ENCODE measurements at regions not wholly inside any gene's neighbourhood (a gene's known extent, or its start where the extent isn't known, plus 50 kb on each side); places are given as distances from the start of the nearest gene placed in this dataset.

GRCh38 chr14:82725213-82725612 lies 1191.6 kb upstream of the SEL1L start:
- TF ChIP-seq CTCF (IDR thresholded peaks at IDR 0.05): no peak
- no peak for TF ChIP-seq MAX (IDR thresholded peaks at IDR 0.05)
- no peak for TF ChIP-seq EHMT2 (IDR thresholded peaks at IDR 0.05; ENCODE audit: low read depth)
- TF ChIP-seq HEYL (CRISPR knock-in tag; IDR thresholded peaks at IDR 0.05): no peak
- no peak for TF ChIP-seq RCOR1 (IDR thresholded peaks at IDR 0.05; ENCODE audit: low read depth, low read length)
- TF ChIP-seq POLR2A (IDR thresholded peaks at IDR 0.05; ENCODE audit: low read length): no peak
